Astrocyte of the cerebellum (primary cell): ENCODE measurements at regions not wholly inside any gene's neighbourhood (a gene's known extent, or its start where the extent isn't known, plus 50 kb on each side); places are given as distances from the start of the nearest gene placed in this dataset.

Experiments
- DNase-seq: peaks from one replicate; pipeline ENCODE4 v3.0.0-alpha.2; 2011; ENCODE audit warnings: low read depth
- H3K4me3 ChIP-seq: 2 replicates; pipeline ENCODE4 v1.5.1; 2011; ENCODE audit warnings: mild to moderate bottlenecking, low read depth, low read length, moderate library complexity
- CTCF ChIP-seq: IDR thresholded peaks from 2 replicates; pipeline ENCODE4 v1.5.1; 2012; ENCODE audit warnings: low read length, low read depth, moderate library complexity, mild to moderate bottlenecking; ENCODE audit errors: missing control alignments
- in situ Hi-C: cut with HindIII; loops from 2 replicates; pipeline ENCODE4 v1.10.0; 2017; ENCODE audit warnings: low sequenced_read_pairs

GRCh38 chr2:194443926-194444325 is 1213.1 kb upstream of the SLC39A10 start:
- no peak overlapping the region for H3K4me3 ChIP-seq
- in situ Hi-C loops, result no loop called here
- DNase-seq, result no peak
- TF ChIP-seq CTCF, result no peak

DNA sequence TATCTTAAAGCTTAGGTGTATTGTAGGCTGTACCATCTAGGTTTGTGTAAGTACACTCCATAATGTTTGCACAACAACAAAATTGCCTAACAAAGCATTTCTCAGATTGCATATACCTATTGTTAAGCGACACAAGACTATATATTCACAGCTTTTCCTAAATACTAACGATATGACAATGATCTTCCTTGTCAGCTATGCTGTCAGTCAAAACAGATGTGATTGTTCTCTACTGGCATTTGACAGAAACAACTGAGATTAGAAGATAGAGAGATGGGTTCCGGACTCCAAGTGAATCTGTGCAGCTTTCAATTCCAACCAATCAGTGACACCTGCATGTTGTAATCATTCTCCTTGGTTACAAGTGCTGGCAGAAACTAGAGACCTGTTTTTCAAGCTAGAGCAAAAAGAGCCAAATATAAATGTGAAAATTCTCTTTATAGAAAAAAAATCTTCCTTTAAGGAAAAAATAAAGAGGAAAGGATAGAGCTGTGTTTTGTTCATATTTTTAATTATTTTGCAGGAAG is 1232.3 kb upstream of the SLC39A10 start:
- H3K4me3 ChIP-seq, result no peak overlapping the region
- no peak for TF ChIP-seq CTCF
- no peak for DNase-seq
- in situ Hi-C loops, result no loop called here

DNA sequence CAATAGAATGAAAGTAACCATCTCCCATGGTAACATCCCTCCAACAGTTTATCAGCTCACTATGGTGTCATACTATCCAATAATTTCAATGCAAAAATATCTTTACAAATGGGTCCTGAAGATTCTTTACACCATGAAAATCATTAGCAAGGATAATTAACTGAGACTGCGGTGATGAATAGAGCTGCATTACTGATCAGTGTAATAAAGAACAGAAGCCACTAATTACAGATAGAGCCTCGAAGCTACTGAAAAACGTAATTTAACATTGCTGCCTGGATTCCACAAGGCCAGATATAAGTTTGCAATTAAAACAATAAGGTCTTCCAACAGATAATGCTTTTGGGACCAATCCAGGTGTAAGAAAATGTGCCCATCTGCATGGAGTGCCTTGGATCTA is 1245.8 kb upstream of the SLC39A10 start:
- in situ Hi-C loops, result no loop called here
- no peak for DNase-seq
- TF ChIP-seq CTCF, result no peak
- no peak overlapping the region for H3K4me3 ChIP-seq

DNA sequence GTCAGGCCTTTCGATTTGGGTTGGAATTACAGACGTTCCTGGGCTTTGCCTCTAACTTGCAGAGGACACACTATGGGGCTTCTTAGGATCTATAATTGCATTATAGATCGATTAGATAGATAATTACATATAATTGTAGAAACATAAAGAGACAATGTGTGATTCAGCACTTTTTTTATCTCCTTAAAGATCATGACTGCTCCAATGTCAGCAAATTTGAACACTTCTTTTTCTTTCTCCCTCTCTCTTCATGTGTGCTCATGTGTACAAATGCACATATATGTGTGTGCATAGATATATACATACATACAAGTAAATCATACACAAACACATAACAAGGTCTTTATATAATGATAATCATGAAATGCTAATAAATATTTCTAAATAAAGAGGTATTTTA is 1261.2 kb upstream of the SLC39A10 start:
- H3K4me3 ChIP-seq, result no peak overlapping the region
- no peak for TF ChIP-seq CTCF
- in situ Hi-C loops, result no loop called here
- DNase-seq, result no peak

GRCh38 chr2:194385376-194385775 is 1271.7 kb upstream of the SLC39A10 start:
- H3K4me3 ChIP-seq, result no peak overlapping the region
- no peak for DNase-seq
- in situ Hi-C loops, result no loop called here
- TF ChIP-seq CTCF, result no peak

DNA sequence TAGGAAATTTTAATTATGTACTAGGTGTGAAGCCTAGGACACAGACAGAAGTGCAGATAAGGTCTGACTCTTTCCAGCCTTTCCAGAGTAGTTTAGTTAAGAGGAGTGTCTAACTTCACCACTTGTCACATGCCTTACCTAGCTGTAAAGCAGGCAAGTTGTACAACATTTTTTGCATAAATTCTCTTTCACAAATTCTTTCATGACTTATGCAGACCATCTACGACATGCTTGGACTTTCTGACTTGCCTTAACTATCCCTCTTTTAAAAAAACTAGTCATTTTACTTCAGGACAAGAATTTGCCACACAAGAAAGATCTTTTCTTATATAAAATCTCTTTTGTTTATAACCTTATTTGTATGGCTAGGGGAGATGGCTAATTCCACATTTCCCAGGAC is 1273.6 kb upstream of the SLC39A10 start:
- in situ Hi-C loops, result no loop called here
- no peak for DNase-seq
- TF ChIP-seq CTCF, result no peak
- H3K4me3 ChIP-seq, result no peak overlapping the region

DNA sequence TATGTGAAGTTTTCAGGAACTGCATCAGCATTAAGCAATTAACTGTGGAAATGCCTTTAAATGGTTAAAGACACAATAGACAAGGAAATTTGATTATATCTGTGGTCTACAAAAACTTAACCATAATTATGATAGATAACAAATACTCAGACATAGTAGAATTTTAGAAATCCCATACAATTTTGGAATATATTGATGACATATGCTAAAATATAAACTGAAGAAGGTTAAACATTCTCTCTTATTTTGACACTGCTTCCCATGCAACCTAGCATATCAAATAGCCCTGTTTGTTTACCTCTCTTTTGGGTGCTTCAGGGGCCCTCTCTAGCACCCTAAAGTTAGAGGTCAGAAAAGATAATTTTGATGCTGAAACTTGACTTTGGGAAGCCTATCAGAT is 1274.8 kb upstream of the SLC39A10 start:
- TF ChIP-seq CTCF, result no peak
- in situ Hi-C loops, result no loop called here
- DNase-seq, result no peak
- no peak overlapping the region for H3K4me3 ChIP-seq
